ENCODE measurements at regions not wholly inside any gene's neighbourhood (a gene's known extent, or its start where the extent isn't known, plus 50 kb on each side); places are given as distances from the start of the nearest gene placed in this dataset.

GRCh38 chr3:168493412-168494205 is 397.9 kb upstream of the GOLIM4 start:
- H3K36me3 Mint-ChIP-seq (ENCODE audit: low read depth) = no peaks in the 10 kb centered on the region
- Histone ChIP-seq H3K4me3 (no peak overlapping the region), H3K27ac (ENCODE audit: low read depth) (no peak overlapping the region), H3K27me3 (ENCODE audit: insufficient read depth) (no peaks in the 10 kb centered on the region), H2AFZ (no peak overlapping the region), H3K9me2 (ENCODE audit: insufficient read depth) (0 out of 2 replicates have a peak, but pooled peaks cover 4% of the 10 kb centered on the region), H3K4me1 (ENCODE audit: insufficient read depth) (no peaks in the 10 kb centered on the region), H3F3A (replicated peaks; ENCODE audit: low read depth) (no peaks in the 10 kb centered on the region), H3K79me2 (replicated peaks; ENCODE audit: insufficient read depth) (no peaks in the 10 kb centered on the region), H3K4me2 (no peak overlapping the region), H3K36me3 (ENCODE audit: insufficient read depth) (no peaks in the 10 kb centered on the region), H4K20me1 (replicated peaks; ENCODE audit: insufficient read depth) (no peaks in the 10 kb centered on the region)
- H3K4me3 Mint-ChIP-seq = no peak overlapping the region
- TF ChIP-seq ZNF331 (CRISPR knock-in tag; IDR thresholded peaks at IDR 0.05; ENCODE audit: low read depth) (no peak), ZNF462 (CRISPR knock-in tag; IDR thresholded peaks at IDR 0.05) (no peak), REST (IDR thresholded peaks at IDR 0.05; ENCODE audit: unreplicated experiment) (no peak), POLR2AphosphoS5 (IDR thresholded peaks at IDR 0.05; ENCODE audit: low read depth) (no peak), CTCF (conservative IDR thresholded peaks at IDR 0.05; ENCODE audit: low read depth in 2 of 2) (no peak), NANOG (IDR thresholded peaks at IDR 0.05; ENCODE audit: borderline replicate concordance) (no peak), EZH2 (IDR thresholded peaks at IDR 0.05; ENCODE audit: low read depth, unreplicated experiment) (no peak), ZNF114 (CRISPR knock-in tag; IDR thresholded peaks at IDR 0.05) (no peak), EZH2phosphoT487 (IDR thresholded peaks at IDR 0.05; ENCODE audit: unreplicated experiment) (no peak), JUNB (IDR thresholded peaks at IDR 0.05; ENCODE audit: unreplicated experiment) (no peak), ETS1 (IDR thresholded peaks at IDR 0.05) (no peak), STAT1 (IDR thresholded peaks at IDR 0.05; ENCODE audit: unreplicated experiment) (no peak), CREB1 (CRISPR knock-in tag; IDR thresholded peaks at IDR 0.05; ENCODE audit: low read depth) (no peak)
- peaks cover 11% of the 10 kb centered on the region; the same call in 2 of the 3 replicates for H3K4me1 Mint-ChIP-seq
- no peaks in the 10 kb centered on the region for H3K27me3 Mint-ChIP-seq (ENCODE audit: insufficient read depth, low read depth, poor library complexity)
- no peak overlapping the region for H3K27ac Mint-ChIP-seq
- H3K9me3 Mint-ChIP-seq = no peaks in the 10 kb centered on the region
- DNase-seq (ENCODE audit: low spot score) (no peak), ATAC-seq (peak; percentile 52; the same call in 2 of the 3 replicates)

All from GM23338 (cell line).